IPS-18c (cell line): ENCODE measurements at regions not wholly inside any gene's neighbourhood (a gene's known extent, or its start where the extent isn't known, plus 50 kb on each side); places are given as distances from the start of the nearest gene placed in this dataset.
"Not testable (repeated sequence)": the region's sequence is repeated elsewhere in the genome, so short reads cannot be mapped to it uniquely, and the experiment has no call there.

Experiments used
- H3K4me3 ChIP-seq: 2 replicates; pipeline ENCODE4 v1.7.0; 2013; ENCODE audit warnings: low read depth, mild to moderate bottlenecking, low read length, moderate library complexity; ENCODE audit not compliant: insufficient read depth
- H3K9me3 ChIP-seq: one replicate; pipeline ENCODE4 v1.6.1; 2013; ENCODE audit warnings: mild to moderate bottlenecking, low read length, moderate library complexity; ENCODE audit not compliant: control insufficient read depth, insufficient read depth

GRCh38 chr1:88488237-88488636 lies 195.8 kb upstream of the PKN2 start:
- H3K4me3 ChIP-seq, result no peak overlapping the region
- H3K9me3 ChIP-seq, result no peaks in the 10 kb centered on the region

- H3K4me3 ChIP-seq, result no peak overlapping the region
- no peaks in the 10 kb centered on the region for H3K9me3 ChIP-seq
Measured at GRCh38 chr1:88490676-88491075, 193.4 kb upstream of the PKN2 start.

- Histone ChIP-seq H3K4me3 (no peak overlapping the region), H3K9me3 (peaks cover 2% of the 10 kb centered on the region)
Measured at GRCh38 chr1:88499671-88500070, 184.4 kb upstream of the PKN2 start.

GRCh38 chr1:88502886-88503285 lies 181.2 kb upstream of the PKN2 start:
- Histone ChIP-seq H3K4me3 (no peak overlapping the region), H3K9me3 (peaks cover 2% of the 10 kb centered on the region)

GRCh38 chr1:88503646-88504045 lies 180.4 kb upstream of the PKN2 start:
- Histone ChIP-seq H3K9me3 (peaks cover 2% of the 10 kb centered on the region), H3K4me3 (no peak overlapping the region)

- Histone ChIP-seq H3K9me3 (peaks cover 2% of the 10 kb centered on the region), H3K4me3 (no peak overlapping the region)
Measured at GRCh38 chr1:88504601-88505000, 179.5 kb upstream of the PKN2 start.

- H3K4me3 ChIP-seq, result no peak overlapping the region
- H3K9me3 ChIP-seq, result no peaks in the 10 kb centered on the region
Measured at GRCh38 chr1:88509379-88509778, 174.7 kb upstream of the PKN2 start.

- no peaks in the 10 kb centered on the region for H3K9me3 ChIP-seq
Measured at GRCh38 chr1:88514544-88515060, 169.5 kb upstream of the PKN2 start.

GRCh38 chr1:88517499-88517898 lies 166.6 kb upstream of the PKN2 start:
- not testable (repeated sequence) for H3K4me3 ChIP-seq, H3K9me3 ChIP-seq

More at GRCh38 chr1:88514544-88515060, 169.5 kb upstream of the PKN2 start:
- H3K4me3 ChIP-seq, result no peak overlapping the region

GRCh38 chr1:88519156-88519555 lies 164.9 kb upstream of the PKN2 start:
- Histone ChIP-seq H3K9me3 (no peaks in the 10 kb centered on the region), H3K4me3 (no peak overlapping the region)

- Histone ChIP-seq H3K9me3 (no peaks in the 10 kb centered on the region), H3K4me3 (no peak overlapping the region)
Measured at GRCh38 chr1:88523854-88524528, 160.1 kb upstream of the PKN2 start.

GRCh38 chr1:88526456-88526855 lies 157.6 kb upstream of the PKN2 start:
- Histone ChIP-seq H3K4me3 (no peak overlapping the region), H3K9me3 (no peaks in the 10 kb centered on the region)

GRCh38 chr1:88528792-88529191 lies 155.3 kb upstream of the PKN2 start:
- H3K9me3 ChIP-seq, result no peaks in the 10 kb centered on the region
- H3K4me3 ChIP-seq, result no peak overlapping the region

GRCh38 chr1:88529581-88529980 lies 154.5 kb upstream of the PKN2 start:
- no peak overlapping the region for H3K4me3 ChIP-seq

GRCh38 chr1:88530246-88530645 lies 153.8 kb upstream of the PKN2 start:
- Histone ChIP-seq H3K4me3 (no peak overlapping the region), H3K9me3 (no peaks in the 10 kb centered on the region)

More at GRCh38 chr1:88529581-88529980, 154.5 kb upstream of the PKN2 start:
- no peaks in the 10 kb centered on the region for H3K9me3 ChIP-seq

GRCh38 chr1:88537787-88538186 lies 146.3 kb upstream of the PKN2 start:
- Histone ChIP-seq H3K4me3 (no peak overlapping the region), H3K9me3 (no peaks in the 10 kb centered on the region)

GRCh38 chr1:88538222-88538899 lies 145.7 kb upstream of the PKN2 start:
- Histone ChIP-seq H3K4me3 (no peak overlapping the region), H3K9me3 (no peaks in the 10 kb centered on the region)

- H3K9me3 ChIP-seq, result no peaks in the 10 kb centered on the region
- H3K4me3 ChIP-seq, result no peak overlapping the region
Measured at GRCh38 chr1:88540255-88540654, 143.8 kb upstream of the PKN2 start.
